K562 (cell line): ENCODE measurements at regions not wholly inside any gene's neighbourhood (a gene's known extent, or its start where the extent isn't known, plus 50 kb on each side); places are given as distances from the start of the nearest gene placed in this dataset.

Experiments
- ATAC-seq: fragments of 200-7000 bp; cut with Tn5 transposase; 3 replicates; pipeline ENCODE4 v1.9.1; 2020; ENCODE audit warnings: moderate library complexity
- BruUV-seq: library from RNA; stranded (reverse); fragments of 400-500 nt; replicated peaks from 2 replicates; lab custom pipeline; 2021; lab: Mats Ljungman, UMichigan
- CTCF ChIA-PET: fragments of 300-600 bp; formaldehyde crosslinking; extraction: SDS; loops from one replicate; lab custom pipeline; 2021; ENCODE audit warnings: low intra/inter-chr PET ratio; lab: Yijun Ruan, JAX
- POLR2A ChIA-PET: fragments of 300-600, 350-650 bp; sonication (Branson Sonifier 250); formaldehyde crosslinking; extraction: SDS; loops from one replicate; lab custom pipeline; 2021; ENCODE audit warnings: antibody characterized with exemption, inconsistent platforms; lab: Yijun Ruan, JAX
- DNase-seq, 4 experiments: peaks; one replicate each; pipeline versions ENCODE4 v3.0.0 to v3.0.0-alpha.2; 2011 to 2018; ENCODE audit warnings: low spot score in 3 of 4, mixed read lengths in 3 of 4; ENCODE audit errors: extremely low read depth in 1 of 4
- FAIRE-seq: peaks from 2 replicates; lab custom pipeline; 2011; peaks lifted over from hg19 to GRCh38; lab: Jason Lieb, UNC
- H2AFZ ChIP-seq: 2 replicates; pipeline ENCODE4 v1.6.0; 2011; ENCODE audit warnings: low read depth, low read length, control low read depth, inconsistent platforms
- H3K27ac ChIP-seq: fragments of 200-600 bp; 3 replicates; pipeline ENCODE4 v1.8.0; 2011; ENCODE audit warnings: low read depth, mild to moderate bottlenecking, control low read depth, inconsistent platforms, low read length, moderate library complexity, mixed read lengths; ENCODE audit errors: extremely low read depth
- H3K27me3 ChIP-seq, 2 experiments: fragments of 300-600 bp in 1 of 2; 2 replicates in 1 of 2; 3 replicates in 1 of 2; pipeline versions ENCODE4 v1.6.0 to v1.8.0; 2011; ENCODE audit warnings: inconsistent platforms in 2 of 2, low read length in 2 of 2, mild to moderate bottlenecking in 1 of 2, mixed read lengths in 1 of 2, moderate library complexity in 1 of 2; ENCODE audit not compliant: control insufficient read depth in 2 of 2, insufficient read depth in 2 of 2
- H3K36me3 ChIP-seq: fragments of 300-600 bp; 3 replicates; pipeline ENCODE4 v1.8.0; 2011; ENCODE audit warnings: mild to moderate bottlenecking, low read length, inconsistent platforms; ENCODE audit not compliant: control insufficient read depth, insufficient read depth
- H3K4me1 ChIP-seq, 2 experiments: fragments of 200-600 bp in 1 of 2; replicated peaks in 1 of 2; 2 replicates in 1 of 2; 3 replicates in 1 of 2; pipeline versions ENCODE4 v1.5.1 to v1.8.0; 2011; ENCODE audit warnings: inconsistent platforms in 2 of 2, low read length in 2 of 2, mild to moderate bottlenecking in 1 of 2, mixed read lengths in 1 of 2, moderate library complexity in 1 of 2; ENCODE audit not compliant: control insufficient read depth in 2 of 2, insufficient read depth in 2 of 2
- H3K4me2 ChIP-seq: 2 replicates; pipeline ENCODE4 v1.6.1; 2011; ENCODE audit warnings: low read length, control low read depth, inconsistent platforms, mixed read lengths; ENCODE audit not compliant: insufficient read depth
- H3K4me3 ChIP-seq: fragments of 200-600 bp; sonication (generic), shearing (Covaris generic); 2 replicates; pipeline ENCODE4 v1.5.1; 2016; ENCODE audit warnings: control low read depth, inconsistent platforms
- H3K79me2 ChIP-seq: fragments of 200-600 bp; 3 replicates; pipeline ENCODE4 v1.8.0; 2011; ENCODE audit warnings: low read length, inconsistent platforms; ENCODE audit not compliant: control insufficient read depth, insufficient read depth
- H3K9ac ChIP-seq, 2 experiments: 2 replicates each; pipeline versions ENCODE4 v1.6.0 to v1.6.1; 2011; ENCODE audit warnings: low read depth in 2 of 2, low read length in 2 of 2, control low read depth in 1 of 2, inconsistent platforms in 1 of 2, mild to moderate bottlenecking in 1 of 2, mixed read lengths in 1 of 2; ENCODE audit not compliant: insufficient read depth in 1 of 2
- H3K9me1 ChIP-seq: one replicate; pipeline ENCODE4 v1.6.0; 2011; ENCODE audit warnings: inconsistent platforms, mild to moderate bottlenecking, low read length, moderate library complexity; ENCODE audit not compliant: control insufficient read depth, insufficient read depth
- H3K9me3 ChIP-seq: replicated peaks from 2 replicates; pipeline ENCODE4 v1.5.1; 2011; ENCODE audit warnings: low read depth, low read length, inconsistent platforms; ENCODE audit not compliant: control insufficient read depth, insufficient read depth
- H4K20me1 ChIP-seq: replicated peaks from 2 replicates; pipeline ENCODE4 v1.6.1; 2011; ENCODE audit warnings: low read length, inconsistent platforms, mixed read lengths; ENCODE audit not compliant: control insufficient read depth, insufficient read depth
- CBX3 ChIP-seq, 2 experiments: IDR thresholded peaks; 1 replicate in 1 of 2; 2 replicates in 1 of 2; pipeline ENCODE4 v1.6.1; 2012; ENCODE audit warnings: inconsistent platforms in 2 of 2, low read length in 2 of 2, borderline replicate concordance in 1 of 2, control low read depth in 1 of 2
- ESRRB ChIP-seq: fragments of 250-450 bp; sonication (Bioruptor Pico); IDR thresholded peaks from 2 replicates; pipeline ENCODE4 v1.5.0; 2020; ENCODE audit warnings: mild to moderate bottlenecking, moderate library complexity, borderline replicate concordance
- GTF2B ChIP-seq: IDR thresholded peaks from 2 replicates; pipeline ENCODE4 v1.6.1; 2011; ENCODE audit not compliant: insufficient read length; ENCODE audit errors: extremely low read depth
- HLTF ChIP-seq: fragments of 450-650 bp; IDR thresholded peaks from 2 replicates; pipeline ENCODE4 v1.6.1; 2016
- HMG20A ChIP-seq: fragments of 450-650 bp; formaldehyde crosslinking; conservative IDR thresholded peaks from 2 replicates; pipeline ENCODE4 v1.4.0; 2020; ENCODE audit warnings: mild to moderate bottlenecking, mixed read lengths
- PCBP1 ChIP-seq: fragments of 200-400 bp; formaldehyde crosslinking; IDR thresholded peaks from 2 replicates; pipeline ENCODE4 v1.6.1; 2018; ENCODE audit warnings: mild to moderate bottlenecking, low read depth, low read length; ENCODE audit not compliant: poor library complexity, severe bottlenecking
- POLR3A ChIP-seq: IDR thresholded peaks from 2 replicates; pipeline ENCODE4 v1.6.1; 2011; ENCODE audit warnings: borderline replicate concordance, mild to moderate bottlenecking, moderate library complexity; ENCODE audit not compliant: insufficient read length, insufficient read depth; ENCODE audit errors: extremely low read depth
- SRF ChIP-seq, 2 experiments: fragments of 250-450, 450-650 bp in 1 of 2; sonication (Bioruptor Pico) in 1 of 2; sonication (generic) in 1 of 2; formaldehyde crosslinking; IDR thresholded peaks; 2 replicates each; pipeline versions ENCODE4 v1.5.0 to v1.5.1; 2020 to 2022; ENCODE audit warnings: mild to moderate bottlenecking in 1 of 2, missing genetic modification reagents in 1 of 2
- STAG1 ChIP-seq: sonication (generic); formaldehyde crosslinking; IDR thresholded peaks from 2 replicates; pipeline ENCODE4 v1.5.0; 2020; ENCODE audit warnings: missing genetic modification reagents, borderline replicate concordance
- STAT5A ChIP-seq: IDR thresholded peaks from 2 replicates; pipeline ENCODE4 v1.6.1; 2012; ENCODE audit warnings: low read length, inconsistent platforms, borderline replicate concordance
- TCF3 ChIP-seq: sonication (generic); formaldehyde crosslinking; IDR thresholded peaks from 2 replicates; pipeline ENCODE4 v1.4.0; 2020; ENCODE audit warnings: mild to moderate bottlenecking, missing genetic modification reagents
- ZNF75A ChIP-seq: fragments of 450-650 bp; formaldehyde crosslinking; IDR thresholded peaks from 2 replicates; pipeline ENCODE4 v1.4.0; 2020; ENCODE audit warnings: mild to moderate bottlenecking
- WGBS: fragments of 100-300 bp; shearing (Covaris generic); methylation state at CpG from one replicate; pipeline ENCODE4 v1.1.6; 2016; ENCODE audit warnings: low coverage, mixed read lengths; ENCODE audit not compliant: insufficient coverage; ENCODE audit errors: missing lambda C conversion rate; 5-methylcytosine and 5-hydroxymethylcytosine counted together
- in situ Hi-C: fragments of 300-500 bp; cut with MboI; formaldehyde crosslinking; loops from 4 replicates; pipeline ENCODE4 v1.15.0; 2018; ENCODE audit warnings: inconsistent platforms, mixed read lengths
- intact Hi-C: fragments of 100-400 bp; cut with micrococcal nuclease; formaldehyde crosslinking; loops from 2 replicates; pipeline ENCODE4 v1.14.2; 2022

GRCh38 chr5:92566113-92566786, 1014.8 kb downstream of the NR2F1-AS1 start:
- BruUV-seq, result no TSS peak

GRCh38 chr5:92565673-92566072, 1015.3 kb downstream of the NR2F1-AS1 start:
- H3K79me2 ChIP-seq, result no peaks in the 10 kb centered on the region
- POLR2A ChIA-PET, result no interaction called here
- H3K27me3 ChIP-seq, result no peaks in the 10 kb centered on the region
- H3K4me3 ChIP-seq, result no peak overlapping the region
- no peak overlapping the region for H3K9ac ChIP-seq
- ATAC-seq (no peak), FAIRE-seq (no peak), DNase-seq (no peak)
- H3K36me3 ChIP-seq, result no peaks in the 10 kb centered on the region
- no peaks in the 10 kb centered on the region for H3K9me1 ChIP-seq
- no TSS peak for BruUV-seq
- no peak overlapping the region for H2AFZ ChIP-seq
- H3K4me2 ChIP-seq, result no peak overlapping the region
- no peak overlapping the region for H3K27ac ChIP-seq
- 2% methylated on average over 3 of the region's 3 CpGs for WGBS
- intact Hi-C loops (no loop called here), in situ Hi-C loops (no loop called here)
- no peaks in the 10 kb centered on the region for H3K9me3 ChIP-seq
- CTCF ChIA-PET, result no interaction called here
- TF ChIP-seq POLR3A (no peak), TCF3 (CRISPR knock-in tag) (no peak), STAG1 (no peak), ZNF75A (CRISPR knock-in tag) (no peak), PCBP1 (no peak), STAT5A (no peak), HMG20A (no peak)
- no peaks in the 10 kb centered on the region for H4K20me1 ChIP-seq
- no peaks in the 10 kb centered on the region for H3K4me1 ChIP-seq

More at GRCh38 chr5:92566113-92566786, 1014.8 kb downstream of the NR2F1-AS1 start:
- no peak for FAIRE-seq
- H2AFZ ChIP-seq, result no peak overlapping the region
- H3K4me3 ChIP-seq, result no peak overlapping the region
- H3K4me1 ChIP-seq, result no peaks in the 10 kb centered on the region
- H4K20me1 ChIP-seq, result no peaks in the 10 kb centered on the region
- ATAC-seq, result no peak
- no peak for TF ChIP-seq SRF (CRISPR knock-in tag; IDR thresholded peaks at IDR 0.05)
- no peak for TF ChIP-seq ESRRB
- TF ChIP-seq GTF2B, result no peak
- no peak for TF ChIP-seq CBX3 (IDR thresholded peaks at IDR 0.05; ENCODE audit: borderline replicate concordance in 1 of 2, low read length in 2 of 2)
- TF ChIP-seq HLTF, result no peak
- TF ChIP-seq, all 486 proteins: peak for 0
- intact Hi-C loops (no loop called here), in situ Hi-C loops (no loop called here)
- no peaks in the 10 kb centered on the region for H3K36me3 ChIP-seq
- H3K9me3 ChIP-seq, result no peaks in the 10 kb centered on the region
- no peaks in the 10 kb centered on the region for H3K79me2 ChIP-seq
- no peak for DNase-seq
- ChIA-PET POLR2A (no interaction called here), CTCF (no interaction called here)
- no peaks in the 10 kb centered on the region for H3K27me3 ChIP-seq
- no peak overlapping the region for H3K4me2 ChIP-seq
- no peak overlapping the region for H3K9ac ChIP-seq
- no peaks in the 10 kb centered on the region for H3K9me1 ChIP-seq
- no peak overlapping the region for H3K27ac ChIP-seq
- 0% methylated on average over 3 of the region's 3 CpGs for WGBS
